Peyer's patch (tissue), 4 donors: ENCODE measurements at regions not wholly inside any gene's neighbourhood (a gene's known extent, or its start where the extent isn't known, plus 50 kb on each side); places are given as distances from the start of the nearest gene placed in this dataset.

Source experiments
- DNase-seq, 3 donors: peaks; one replicate each; pipeline ENCODE4 v3.0.0-alpha.2; 2017 to 2019
- H3K27ac ChIP-seq, 4 donors: fragments of 200-600 bp; sonication (generic); one replicate each; pipeline ENCODE4 v1.5.1; 2016 to 2019
- H3K27me3 ChIP-seq, 2 donors: fragments of 200-600 bp; sonication (generic); one replicate each; pipeline ENCODE4 v1.5.1; 2019
- H3K36me3 ChIP-seq, 3 donors: fragments of 200-600 bp; sonication (generic); one replicate each; pipeline ENCODE4 v1.5.1; 2016 to 2019
- H3K4me1 ChIP-seq, 4 donors: fragments of 200-600 bp; sonication (generic); one replicate each; pipeline ENCODE4 v1.5.1; 2016 to 2019
- H3K4me3 ChIP-seq, 4 donors: fragments of 200-600 bp; sonication (generic); 1 replicate in 3 of 4; 2 replicates in 1 of 4; pipeline ENCODE4 v1.5.1; 2016 to 2019; ENCODE audit warnings: mild to moderate bottlenecking in 1 of 4
- H3K9me3 ChIP-seq, 4 donors: fragments of 200-600 bp; sonication (generic); one replicate each; pipeline ENCODE4 v1.5.1; 2016 to 2019; ENCODE audit warnings: mild to moderate bottlenecking in 1 of 4
- CTCF ChIP-seq, 6 experiments: fragments of 450-650 bp in 4 of 6; fragments of 200-600 bp in 2 of 6; sonication (generic) in 1 of 6; IDR thresholded peaks; one replicate each; pipeline ENCODE4 v1.5.1; 2017 to 2019; ENCODE audit warnings: antibody characterized with exemption in 6 of 6, mild to moderate bottlenecking in 3 of 6, moderate library complexity in 1 of 6
- POLR2A ChIP-seq, 2 donors: fragments of 450-650 bp; IDR thresholded peaks; one replicate each; pipeline ENCODE4 v1.5.1; 2017; ENCODE audit warnings: antibody characterized with exemption in 2 of 2, mild to moderate bottlenecking in 2 of 2, moderate library complexity in 2 of 2

DNA sequence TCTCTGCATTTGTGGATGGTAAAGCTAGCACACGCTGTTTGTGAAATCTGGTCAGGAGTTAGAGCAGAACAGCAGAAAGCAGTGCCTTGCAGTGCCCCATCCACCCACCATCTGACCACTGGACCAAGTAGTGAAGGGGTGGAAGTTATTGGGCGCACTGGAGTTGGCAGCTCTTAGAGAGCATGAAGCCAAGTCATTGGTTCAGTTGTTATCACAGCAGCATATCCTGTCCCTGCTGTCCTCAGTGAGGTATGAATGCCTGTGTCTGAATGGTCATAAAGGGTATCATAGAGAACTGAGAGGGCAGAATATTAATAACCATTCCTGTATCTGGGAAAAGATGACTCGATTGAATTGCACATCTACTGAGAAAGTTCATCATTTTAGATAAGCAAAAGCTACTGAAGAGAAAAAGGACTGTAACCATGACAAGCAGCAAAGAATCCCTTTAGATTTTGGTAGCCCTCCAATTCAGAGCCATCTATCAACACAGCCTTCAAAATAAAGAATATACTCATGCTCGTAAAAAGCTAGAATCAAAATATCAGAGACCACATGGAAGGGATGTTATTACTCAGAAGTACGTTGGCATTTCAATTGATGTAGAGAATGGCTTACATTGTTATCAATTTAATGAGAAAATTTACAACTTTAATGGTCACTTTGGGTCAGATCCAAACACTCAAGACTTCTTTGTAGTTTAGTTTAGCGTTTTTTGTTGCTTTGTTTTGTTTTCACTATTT, 919.0 kb downstream of the EFNB2 start:
- DNase-seq: no peak
- Histone ChIP-seq H3K27me3 (no peaks in the 10 kb centered on the region), H3K4me1 (no peaks in the 10 kb centered on the region), H3K4me3 (no peak overlapping the region), H3K27ac (no peak overlapping the region), H3K9me3 (no peaks in the 10 kb centered on the region), H3K36me3 (no peaks in the 10 kb centered on the region)
- TF ChIP-seq CTCF (IDR thresholded peaks at IDR 0.05) (no peak), POLR2A (IDR thresholded peaks at IDR 0.05) (no peak)

- DNase-seq: no peak
- TF ChIP-seq POLR2A (IDR thresholded peaks at IDR 0.05) (no peak), CTCF (IDR thresholded peaks at IDR 0.05) (no peak)
These were observed 922.9 kb downstream of the EFNB2 start for GRCh38 chr13:105612541-105612940.

DNA sequence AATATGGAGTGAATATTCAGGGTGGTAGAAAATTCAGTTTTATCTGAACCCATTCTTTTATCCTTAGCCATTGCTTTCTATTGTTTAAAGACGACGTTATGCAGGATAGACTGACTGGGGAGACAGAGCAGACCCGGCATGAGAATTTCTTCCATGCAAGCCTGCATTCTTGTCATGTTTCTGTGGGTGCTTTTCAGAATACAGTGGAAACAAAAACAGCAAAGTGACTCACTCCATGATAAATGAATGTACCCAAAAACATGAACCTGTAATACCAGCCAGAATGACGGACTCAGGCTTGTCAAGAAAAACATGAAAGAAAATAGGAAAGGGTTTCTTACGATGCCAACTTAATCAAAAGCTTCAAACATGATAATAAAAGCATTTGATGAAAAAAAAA, 924.0 kb downstream of the EFNB2 start:
- H3K27ac ChIP-seq: no peak overlapping the region
- H3K9me3 ChIP-seq: no peaks in the 10 kb centered on the region
- DNase-seq: no peak
- TF ChIP-seq CTCF (IDR thresholded peaks at IDR 0.05) (no peak), POLR2A (IDR thresholded peaks at IDR 0.05) (no peak)
- no peaks in the 10 kb centered on the region for H3K27me3 ChIP-seq
- H3K4me3 ChIP-seq: no peak overlapping the region
- no peaks in the 10 kb centered on the region for H3K36me3 ChIP-seq
- H3K4me1 ChIP-seq: no peaks in the 10 kb centered on the region

More at GRCh38 chr13:105612541-105612940, 922.9 kb downstream of the EFNB2 start:
- H3K4me3 ChIP-seq: no peak overlapping the region
- H3K27ac ChIP-seq: no peak overlapping the region
- no peaks in the 10 kb centered on the region for H3K4me1 ChIP-seq
- H3K36me3 ChIP-seq: no peaks in the 10 kb centered on the region
- no peaks in the 10 kb centered on the region for H3K27me3 ChIP-seq
- H3K9me3 ChIP-seq: no peaks in the 10 kb centered on the region

GRCh38 chr13:105608104-105608503, 927.4 kb downstream of the EFNB2 start:
- DNase-seq: no peak
- no peak overlapping the region for H3K27ac ChIP-seq
- H3K36me3 ChIP-seq: no peaks in the 10 kb centered on the region
- TF ChIP-seq POLR2A (IDR thresholded peaks at IDR 0.05): no peak
- no peak for TF ChIP-seq CTCF (IDR thresholded peaks at IDR 0.05)
- no peaks in the 10 kb centered on the region for H3K4me1 ChIP-seq
- H3K9me3 ChIP-seq: no peaks in the 10 kb centered on the region
- H3K27me3 ChIP-seq: no peaks in the 10 kb centered on the region
- H3K4me3 ChIP-seq: no peak overlapping the region

DNA sequence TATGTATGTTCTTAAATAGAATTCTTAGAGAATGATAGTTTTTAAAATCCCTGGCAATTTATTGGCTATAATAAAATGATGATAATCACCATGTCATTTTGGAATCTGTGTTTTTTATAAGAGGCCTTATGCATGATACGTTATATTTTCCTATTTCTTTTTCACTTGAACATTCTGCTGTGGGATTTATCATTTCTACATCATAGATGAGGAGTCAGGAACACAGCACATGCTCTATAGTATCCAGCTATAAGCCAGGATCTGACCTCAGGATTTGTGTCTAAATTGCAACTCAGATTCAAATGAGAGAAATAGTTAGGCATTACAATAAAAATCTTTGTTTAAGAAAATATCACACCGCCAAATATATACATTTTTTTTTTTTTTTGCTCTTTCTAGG, 928.0 kb downstream of the EFNB2 start:
- Histone ChIP-seq H3K36me3 (no peaks in the 10 kb centered on the region), H3K27me3 (no peaks in the 10 kb centered on the region), H3K9me3 (no peaks in the 10 kb centered on the region), H3K27ac (no peak overlapping the region), H3K4me3 (no peak overlapping the region), H3K4me1 (no peaks in the 10 kb centered on the region)
- TF ChIP-seq POLR2A (IDR thresholded peaks at IDR 0.05): no peak
- no peak for TF ChIP-seq CTCF (IDR thresholded peaks at IDR 0.05)
- no peak for DNase-seq
